ENCODE measurements at regions not wholly inside any gene's neighbourhood (a gene's known extent, or its start where the extent isn't known, plus 50 kb on each side); places are given as distances from the start of the nearest gene placed in this dataset.

DNA sequence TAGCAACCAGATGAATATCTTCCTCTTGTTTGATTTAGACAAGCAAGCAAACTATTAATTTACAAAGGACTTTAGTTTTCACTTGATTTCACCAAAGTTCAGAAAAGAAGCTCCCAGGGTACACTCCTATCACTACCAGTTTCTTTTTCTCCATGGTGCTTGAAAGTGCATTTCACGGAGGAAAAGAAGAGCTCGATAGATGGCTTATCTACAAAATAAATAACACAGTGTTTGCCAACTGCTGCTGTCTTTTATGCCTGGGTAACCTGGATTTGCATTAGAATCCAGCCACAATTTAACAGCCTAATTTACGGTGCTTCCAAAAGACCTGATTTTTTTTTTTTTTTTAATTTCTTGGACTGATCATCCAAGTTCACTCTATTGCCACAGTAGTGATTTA is 275.7 kb downstream of the GPR37 start:
- no peaks in the 10 kb centered on the region for H3K4me1 ChIP-seq (ENCODE audit: insufficient read depth, low read length)
- H2BK20ac ChIP-seq (ENCODE audit: low read depth, low read length, poor library complexity, severe bottlenecking), result no peak overlapping the region
- no peak overlapping the region for H4K5ac ChIP-seq (ENCODE audit: insufficient read length, low read depth, low read length)
- no peaks in the 10 kb centered on the region for H4K20me1 ChIP-seq (ENCODE audit: control insufficient read depth, insufficient read depth, insufficient read length)
- Mint-ChIP-seq H3K36me3 (ENCODE audit: insufficient read depth in 1 of 3, low read depth in 3 of 3) (no peaks in the 10 kb centered on the region), H3K27me3 (ENCODE audit: low read depth) (no peaks in the 10 kb centered on the region), H3K27ac (no peak overlapping the region), H3K4me3 (no peak overlapping the region), H3K9me3 (no peaks in the 10 kb centered on the region), H3K4me1 (peaks cover 4 to 8% of the 10 kb centered on the region in 2 experiments)
- no peak overlapping the region for H2BK12ac ChIP-seq (ENCODE audit: insufficient read length, low read depth, low read length)
- TF ChIP-seq, protein P1, sequence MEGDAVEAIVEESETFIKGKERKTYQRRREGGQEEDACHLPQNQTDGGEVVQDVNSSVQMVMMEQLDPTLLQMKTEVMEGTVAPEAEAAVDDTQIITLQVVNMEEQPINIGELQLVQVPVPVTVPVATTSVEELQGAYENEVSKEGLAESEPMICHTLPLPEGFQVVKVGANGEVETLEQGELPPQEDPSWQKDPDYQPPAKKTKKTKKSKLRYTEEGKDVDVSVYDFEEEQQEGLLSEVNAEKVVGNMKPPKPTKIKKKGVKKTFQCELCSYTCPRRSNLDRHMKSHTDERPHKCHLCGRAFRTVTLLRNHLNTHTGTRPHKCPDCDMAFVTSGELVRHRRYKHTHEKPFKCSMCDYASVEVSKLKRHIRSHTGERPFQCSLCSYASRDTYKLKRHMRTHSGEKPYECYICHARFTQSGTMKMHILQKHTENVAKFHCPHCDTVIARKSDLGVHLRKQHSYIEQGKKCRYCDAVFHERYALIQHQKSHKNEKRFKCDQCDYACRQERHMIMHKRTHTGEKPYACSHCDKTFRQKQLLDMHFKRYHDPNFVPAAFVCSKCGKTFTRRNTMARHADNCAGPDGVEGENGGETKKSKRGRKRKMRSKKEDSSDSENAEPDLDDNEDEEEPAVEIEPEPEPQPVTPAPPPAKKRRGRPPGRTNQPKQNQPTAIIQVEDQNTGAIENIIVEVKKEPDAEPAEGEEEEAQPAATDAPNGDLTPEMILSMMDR (conservative IDR thresholded peaks at IDR 0.05), result no peak
- DNase-seq, result no peak
- no peaks in the 10 kb centered on the region for H3K9me3 ChIP-seq (ENCODE audit: control insufficient read depth, low read depth, low read length)
- H3K79me2 ChIP-seq (ENCODE audit: insufficient read depth, low read length), result no peaks in the 10 kb centered on the region
- H2AK5ac ChIP-seq (ENCODE audit: insufficient read length, low read length), result no peak overlapping the region
- no peak overlapping the region for H3K18ac ChIP-seq (ENCODE audit: insufficient read length, low read depth, low read length)
- H3K4ac ChIP-seq (ENCODE audit: low read depth, low read length), result no peak overlapping the region
- no peak overlapping the region for H2AFZ ChIP-seq (ENCODE audit: low read length)
- no peak overlapping the region for H4K91ac ChIP-seq (ENCODE audit: insufficient read length, low read depth, low read length)
- H3K9ac ChIP-seq (ENCODE audit: extremely low read depth, insufficient read length, low read length), result no peak overlapping the region
- no peak overlapping the region for H3K23ac ChIP-seq (ENCODE audit: insufficient read length, low read depth, low read length)
- no CpG with 5 or more reads among the region's 3 CpGs for WGBS (ENCODE audit: extremely low coverage, insufficient read length, low lambda C conversion rate)
- H3K23me2 ChIP-seq (ENCODE audit: insufficient read length, low read depth, low read length, poor library complexity, severe bottlenecking), result no peaks in the 10 kb centered on the region
- H4K8ac ChIP-seq (replicated peaks; ENCODE audit: insufficient read length, low read depth, low read length), result no peak overlapping the region
- H3K79me1 ChIP-seq (ENCODE audit: insufficient read depth, low read depth, low read length, poor library complexity, severe bottlenecking), result no peaks in the 10 kb centered on the region
- no peak overlapping the region for H2BK120ac ChIP-seq (ENCODE audit: low read depth, low read length, poor library complexity, severe bottlenecking)
- no peak overlapping the region for H3K14ac ChIP-seq (ENCODE audit: insufficient read depth, low read length)
- H3K56ac ChIP-seq (ENCODE audit: insufficient read length, low read depth, low read length), result no peak overlapping the region
- H2BK15ac ChIP-seq (ENCODE audit: low read depth, low read length), result no peak overlapping the region
- no peaks in the 10 kb centered on the region for H3K27me3 ChIP-seq (ENCODE audit: insufficient read depth, low read length)
- no peak overlapping the region for H3K27ac ChIP-seq (ENCODE audit: insufficient read length, low read depth, low read length)
- no peak overlapping the region for H3K4me2 ChIP-seq (ENCODE audit: insufficient read depth, insufficient read length, low read length)
- no peak overlapping the region for H3T11ph ChIP-seq (ENCODE audit: low read length)
- H2BK5ac ChIP-seq (ENCODE audit: insufficient read length, low read length), result no peak overlapping the region

Measured in H9 (cell line).